Trophoblast cell (in vitro differentiated cells and primary cell): ENCODE measurements at regions not wholly inside any gene's neighbourhood (a gene's known extent, or its start where the extent isn't known, plus 50 kb on each side); places are given as distances from the start of the nearest gene placed in this dataset.

ENCODE experiments used
- DNase-seq, 2 donors: peaks; one replicate each; pipeline ENCODE4 v3.0.0-alpha.2; 2016
- H2AFZ ChIP-seq: 2 replicates; pipeline ENCODE4 v1.6.1; 2013; ENCODE audit warnings: low read length, moderate library complexity, mild to moderate bottlenecking; ENCODE audit not compliant: insufficient read depth, poor library complexity
- H2AK5ac ChIP-seq: 2 replicates; pipeline ENCODE4 v1.6.1; 2013; ENCODE audit warnings: mild to moderate bottlenecking, low read length
- H2BK120ac ChIP-seq: 2 replicates; pipeline ENCODE4 v1.6.1; 2013; ENCODE audit warnings: low read length, mild to moderate bottlenecking, moderate library complexity; ENCODE audit not compliant: insufficient read depth, poor library complexity
- H2BK12ac ChIP-seq: 2 replicates; pipeline ENCODE4 v1.6.1; 2013; ENCODE audit warnings: mild to moderate bottlenecking, low read length, moderate library complexity
- H2BK5ac ChIP-seq: 2 replicates; pipeline ENCODE4 v1.6.1; 2013; ENCODE audit warnings: low read length, low read depth, moderate library complexity, mild to moderate bottlenecking; ENCODE audit not compliant: poor library complexity
- H3K14ac ChIP-seq: 2 replicates; pipeline ENCODE4 v1.6.1; 2013; ENCODE audit warnings: mild to moderate bottlenecking, low read length
- H3K18ac ChIP-seq: 2 replicates; pipeline ENCODE4 v1.6.1; 2013; ENCODE audit warnings: mild to moderate bottlenecking, low read length
- H3K23ac ChIP-seq: 2 replicates; pipeline ENCODE4 v1.6.1; 2013; ENCODE audit warnings: low read length
- H3K27ac ChIP-seq: 2 replicates; pipeline ENCODE4 v1.5.1; 2013; ENCODE audit warnings: low read depth, mild to moderate bottlenecking, inconsistent platforms, low read length, moderate library complexity
- H3K27me3 ChIP-seq: 2 replicates; pipeline ENCODE4 v1.6.1; 2013; ENCODE audit warnings: inconsistent platforms, mild to moderate bottlenecking, low read length, moderate library complexity; ENCODE audit not compliant: insufficient read depth
- H3K36me3 ChIP-seq, 2 experiments: 1 replicate in 1 of 2; 2 replicates in 1 of 2; pipeline ENCODE4 v1.6.1; 2013; ENCODE audit warnings: low read length in 2 of 2, mild to moderate bottlenecking in 2 of 2, moderate library complexity in 1 of 2; ENCODE audit not compliant: insufficient read depth in 2 of 2, control insufficient read depth in 1 of 2
- H3K4ac ChIP-seq: 2 replicates; pipeline ENCODE4 v1.6.1; 2013; ENCODE audit warnings: low read depth, mild to moderate bottlenecking, low read length, moderate library complexity
- H3K4me1 ChIP-seq, 2 experiments: 1 replicate in 1 of 2; 2 replicates in 1 of 2; pipeline ENCODE4 v1.6.1; 2013; ENCODE audit warnings: low read length in 2 of 2, mild to moderate bottlenecking in 2 of 2, moderate library complexity in 1 of 2; ENCODE audit not compliant: insufficient read depth in 2 of 2, control insufficient read depth in 1 of 2
- H3K4me2 ChIP-seq: 2 replicates; pipeline ENCODE4 v1.6.1; 2013; ENCODE audit warnings: inconsistent platforms, mild to moderate bottlenecking, low read length, moderate library complexity
- H3K4me3 ChIP-seq: 2 replicates; pipeline ENCODE4 v1.5.1; 2013; ENCODE audit warnings: mild to moderate bottlenecking, low read depth, low read length, inconsistent platforms
- H3K79me1 ChIP-seq: one replicate; pipeline ENCODE4 v1.6.1; 2013; ENCODE audit warnings: low read length
- H3K79me2 ChIP-seq: 2 replicates; pipeline ENCODE4 v1.6.1; 2013; ENCODE audit warnings: low read length, mild to moderate bottlenecking; ENCODE audit not compliant: control insufficient read depth, insufficient read depth, poor library complexity
- H3K9ac ChIP-seq: 2 replicates; pipeline ENCODE4 v1.6.1; 2013; ENCODE audit warnings: mild to moderate bottlenecking, low read length
- H3K9me3 ChIP-seq: 2 replicates; pipeline ENCODE4 v1.6.1; 2013; ENCODE audit warnings: low read depth, mild to moderate bottlenecking, control low read depth, inconsistent platforms, low read length; ENCODE audit not compliant: insufficient read depth
- H4K12ac ChIP-seq: 2 replicates; pipeline ENCODE4 v1.6.1; 2013; ENCODE audit warnings: low read depth, mild to moderate bottlenecking, low read length, moderate library complexity
- H4K8ac ChIP-seq: 2 replicates; pipeline ENCODE4 v1.6.1; 2013; ENCODE audit warnings: low read depth, mild to moderate bottlenecking, low read length, moderate library complexity
- H4K91ac ChIP-seq: one replicate; pipeline ENCODE4 v1.6.1; 2013; ENCODE audit warnings: low read depth, mild to moderate bottlenecking, low read length, moderate library complexity
- WGBS: extraction: QIAGEN DNeasy Blood & Tissue Kit; methylation state at CpG from one replicate; pipeline ENCODE4 v1.1.7; 2013; ENCODE audit warnings: missing lambda C conversion rate; ENCODE audit not compliant: insufficient read length, insufficient coverage; ENCODE audit errors: extremely low coverage; 5-methylcytosine and 5-hydroxymethylcytosine counted together

- Histone ChIP-seq H3K23ac (no peak overlapping the region), H3K27ac (no peak overlapping the region), H2BK5ac (no peak overlapping the region), H4K12ac (no peak overlapping the region), H3K14ac (no peak overlapping the region), H3K36me3 (no peaks in the 10 kb centered on the region), H2AFZ (no peak overlapping the region), H3K27me3 (no peaks in the 10 kb centered on the region), H3K9ac (no peak overlapping the region), H3K4ac (no peak overlapping the region), H2BK12ac (no peak overlapping the region), H3K9me3 (peaks cover under 1% of the 10 kb centered on the region), H3K4me2 (no peak overlapping the region), H2AK5ac (no peak overlapping the region), H3K79me2 (no peaks in the 10 kb centered on the region), H3K4me1 (no peaks in the 10 kb centered on the region), H2BK120ac (no peak overlapping the region), H3K18ac (no peak overlapping the region), H3K79me1 (no peaks in the 10 kb centered on the region), H3K4me3 (no peak overlapping the region), H4K91ac (no peak overlapping the region), H4K8ac (no peak overlapping the region)
- no CpG with 5 or more reads among the region's 8 CpGs for WGBS
- no peak for DNase-seq
These were observed 53.3 kb upstream of the ACSF3 start for GRCh38 chr16:89040391-89040790.

GRCh38 chr16:89040861-89041570, 52.6 kb upstream of the ACSF3 start:
- Histone ChIP-seq H3K9ac (no peak overlapping the region), H3K27me3 (no peaks in the 10 kb centered on the region), H4K12ac (no peak overlapping the region), H3K4me1 (no peaks in the 10 kb centered on the region), H3K14ac (no peak overlapping the region), H2AK5ac (no peak overlapping the region), H3K27ac (no peak overlapping the region), H2BK5ac (no peak overlapping the region), H3K79me1 (no peaks in the 10 kb centered on the region), H3K18ac (no peak overlapping the region), H3K36me3 (no peaks in the 10 kb centered on the region), H3K23ac (no peak overlapping the region), H2BK12ac (no peak overlapping the region), H4K91ac (no peak overlapping the region), H2BK120ac (no peak overlapping the region), H2AFZ (no peak overlapping the region), H4K8ac (no peak overlapping the region), H3K4ac (no peak overlapping the region), H3K4me3 (no peak overlapping the region), H3K79me2 (no peaks in the 10 kb centered on the region), H3K4me2 (no peak overlapping the region), H3K9me3 (peaks cover 3% of the 10 kb centered on the region)
- no CpG with 5 or more reads among the region's 25 CpGs for WGBS
- DNase-seq, result no peak

- Histone ChIP-seq H2AFZ (no peak overlapping the region), H4K91ac (no peak overlapping the region), H4K8ac (no peak overlapping the region), H3K4me3 (no peak overlapping the region), H3K79me1 (no peaks in the 10 kb centered on the region), H3K4ac (no peak overlapping the region), H3K79me2 (no peaks in the 10 kb centered on the region), H3K18ac (no peak overlapping the region), H2BK12ac (no peak overlapping the region), H2BK5ac (no peak overlapping the region), H3K23ac (no peak overlapping the region), H3K9ac (no peak overlapping the region), H3K4me2 (no peak overlapping the region), H3K14ac (no peak overlapping the region), H4K12ac (no peak overlapping the region), H3K36me3 (no peaks in the 10 kb centered on the region), H3K27ac (no peak overlapping the region), H3K4me1 (no peaks in the 10 kb centered on the region), H3K9me3 (peaks cover 3% of the 10 kb centered on the region), H2AK5ac (no peak overlapping the region), H2BK120ac (no peak overlapping the region), H3K27me3 (no peaks in the 10 kb centered on the region)
- DNase-seq, result no peak
- no CpG with 5 or more reads among the region's 42 CpGs for WGBS
These were observed 51.8 kb upstream of the ACSF3 start for GRCh38 chr16:89041571-89042481.

- Histone ChIP-seq H3K4me2 (no peak overlapping the region), H3K27me3 (no peaks in the 10 kb centered on the region), H3K27ac (no peak overlapping the region), H2BK12ac (no peak overlapping the region), H3K9ac (no peak overlapping the region), H3K14ac (no peak overlapping the region), H3K4ac (no peak overlapping the region), H3K4me1 (no peaks in the 10 kb centered on the region), H3K4me3 (no peak overlapping the region), H4K12ac (no peak overlapping the region), H2BK120ac (no peak overlapping the region), H3K79me2 (no peaks in the 10 kb centered on the region), H3K23ac (no peak overlapping the region), H3K18ac (no peak overlapping the region), H3K36me3 (no peaks in the 10 kb centered on the region), H3K9me3 (peaks cover 3% of the 10 kb centered on the region), H2BK5ac (no peak overlapping the region), H2AFZ (no peak overlapping the region), H4K91ac (no peak overlapping the region), H3K79me1 (no peaks in the 10 kb centered on the region), H2AK5ac (no peak overlapping the region), H4K8ac (no peak overlapping the region)
- WGBS, result no CpG with 5 or more reads among the region's 32 CpGs
- no peak for DNase-seq
These were observed 50.7 kb upstream of the ACSF3 start for GRCh38 chr16:89042711-89043551.
